Activated CD4-positive, alpha-beta T cell treated with anti-CD3 and anti-CD28 coated beads, Interleukin-2, amount 10 ng/mL, durations not matched to agents 7 days and 5 days (primary cell): ENCODE measurements at regions not wholly inside any gene's neighbourhood (a gene's known extent, or its start where the extent isn't known, plus 50 kb on each side); places are given as distances from the start of the nearest gene placed in this dataset.

Experiments
- CTCF ChIA-PET: fragments of 350-600 bp; sonication (Branson Sonifier 250); formaldehyde crosslinking; loops from one replicate; lab custom pipeline; 2021; ENCODE audit warnings: antibody characterized with exemption; lab: Charles Lee
- POLR2A ChIA-PET: fragments of 350-600 bp; sonication (Branson Sonifier 250); formaldehyde crosslinking; loops from one replicate; lab custom pipeline; 2021; ENCODE audit warnings: antibody characterized with exemption; lab: Charles Lee
- DNase-seq: peaks from one replicate; pipeline ENCODE4 v3.0.0-alpha.2; 2020
- H3K27ac Mint-ChIP-seq: one replicate; pipeline ENCODE4 v1.8.0; 2021; ENCODE audit warnings: mild to moderate bottlenecking, moderate library complexity, mixed read lengths
- H3K27me3 Mint-ChIP-seq: one replicate; pipeline ENCODE4 v1.8.0; 2021; ENCODE audit warnings: mixed read lengths
- H3K36me3 Mint-ChIP-seq: one replicate; pipeline ENCODE4 v1.8.0; 2021; ENCODE audit warnings: low read depth, mixed read lengths
- H3K4me1 Mint-ChIP-seq: one replicate; pipeline ENCODE4 v1.8.0; 2021; ENCODE audit warnings: mixed read lengths
- H3K4me3 Mint-ChIP-seq: one replicate; pipeline ENCODE4 v1.8.0; 2021; ENCODE audit warnings: mild to moderate bottlenecking, moderate library complexity, mixed read lengths
- H3K9me3 Mint-ChIP-seq: one replicate; pipeline ENCODE4 v1.8.0; 2021; ENCODE audit warnings: mixed read lengths

DNA sequence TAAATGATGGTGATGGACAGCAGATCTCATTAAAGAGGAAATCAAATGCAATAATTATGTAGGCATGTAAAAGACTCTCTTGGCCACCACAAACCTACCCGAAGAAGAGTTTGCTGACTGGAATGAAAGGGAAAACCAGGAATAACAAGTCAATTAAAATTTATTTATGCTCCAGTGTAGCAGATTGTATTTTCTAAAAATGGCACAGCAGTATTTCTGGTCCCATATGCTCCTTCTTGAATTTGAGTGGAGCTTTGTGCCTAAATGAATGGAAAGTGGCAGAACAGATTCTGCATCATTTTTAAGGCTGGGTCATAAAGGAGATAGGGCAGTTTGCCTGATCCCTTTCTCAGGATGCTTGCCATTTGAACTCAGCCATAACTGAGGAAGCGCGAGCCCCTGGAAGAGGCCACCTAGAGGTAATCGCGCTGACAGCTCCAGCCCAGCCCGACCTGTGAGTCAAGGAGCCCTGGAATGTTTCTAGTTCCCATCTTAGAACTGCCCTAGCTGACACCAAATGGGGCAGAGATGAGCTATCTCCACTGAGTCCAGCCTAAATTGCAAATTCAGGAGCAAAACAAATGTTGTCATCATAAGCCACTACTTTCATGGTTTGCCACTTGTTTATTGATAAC, 229.2 kb upstream of the TMTC1 start:
- Mint-ChIP-seq H3K36me3 (no peaks in the 10 kb centered on the region), H3K4me3 (no peak overlapping the region), H3K27ac (no peak overlapping the region), H3K9me3 (peaks cover 1% of the 10 kb centered on the region), H3K4me1 (no peaks in the 10 kb centered on the region), H3K27me3 (no peaks in the 10 kb centered on the region)
- ChIA-PET CTCF (no interaction called here), POLR2A (no interaction called here)
- no peak for DNase-seq

DNA sequence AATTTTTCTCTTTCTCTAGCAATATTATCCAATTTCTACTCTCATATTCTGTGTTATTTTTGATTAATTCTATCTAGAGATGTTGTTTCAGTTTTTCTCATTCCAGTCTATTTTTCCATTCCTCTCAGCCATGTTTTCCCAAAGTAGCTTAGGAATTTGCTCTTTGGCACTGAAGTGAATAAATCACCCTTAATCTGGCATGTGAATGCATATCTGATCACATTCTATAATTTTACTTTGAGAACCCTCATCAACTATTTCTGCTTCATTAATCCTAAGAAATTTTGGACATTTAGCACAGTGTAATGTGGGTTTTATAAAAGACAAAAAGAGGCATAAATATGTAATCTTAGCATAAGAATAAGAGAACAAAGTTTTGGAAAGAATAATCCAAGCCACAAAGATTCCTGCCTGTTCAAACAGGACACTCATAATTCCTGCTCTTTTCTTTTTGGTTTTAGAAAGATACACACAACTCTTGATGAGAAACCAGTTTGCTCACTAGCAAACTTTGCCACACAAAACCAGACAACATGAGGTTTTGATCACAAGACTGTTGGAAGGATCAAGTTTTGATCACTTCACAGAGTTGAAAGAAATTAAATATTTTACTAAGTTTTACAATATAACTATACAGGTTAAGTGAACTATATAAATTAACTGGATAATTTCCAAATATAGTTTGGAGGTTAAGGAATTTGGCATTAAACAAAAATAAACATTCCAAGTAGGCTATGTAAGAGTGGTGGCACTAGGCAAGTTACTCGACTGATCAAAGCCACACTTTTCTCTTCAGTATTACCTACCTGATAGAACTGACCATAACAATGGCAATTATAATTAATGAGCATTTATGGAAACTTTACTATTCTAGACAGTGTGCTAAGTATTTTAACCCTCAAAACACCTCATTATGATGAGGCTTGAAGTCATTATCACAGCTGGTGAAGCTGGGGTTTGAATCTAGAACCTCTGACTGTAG, 226.6 kb upstream of the TMTC1 start:
- no peak overlapping the region for H3K4me3 Mint-ChIP-seq
- peaks cover 2% of the 10 kb centered on the region for H3K9me3 Mint-ChIP-seq
- no peaks in the 10 kb centered on the region for H3K36me3 Mint-ChIP-seq
- no peak for DNase-seq
- ChIA-PET CTCF (no interaction called here), POLR2A (no interaction called here)
- no peak overlapping the region for H3K27ac Mint-ChIP-seq
- H3K27me3 Mint-ChIP-seq = no peaks in the 10 kb centered on the region
- H3K4me1 Mint-ChIP-seq = no peaks in the 10 kb centered on the region

GRCh38 chr12:30006021-30006420, 222.3 kb upstream of the TMTC1 start:
- CTCF ChIA-PET = no interaction called here
- POLR2A ChIA-PET = no interaction called here
- peaks cover 2% of the 10 kb centered on the region for H3K9me3 Mint-ChIP-seq

DNA sequence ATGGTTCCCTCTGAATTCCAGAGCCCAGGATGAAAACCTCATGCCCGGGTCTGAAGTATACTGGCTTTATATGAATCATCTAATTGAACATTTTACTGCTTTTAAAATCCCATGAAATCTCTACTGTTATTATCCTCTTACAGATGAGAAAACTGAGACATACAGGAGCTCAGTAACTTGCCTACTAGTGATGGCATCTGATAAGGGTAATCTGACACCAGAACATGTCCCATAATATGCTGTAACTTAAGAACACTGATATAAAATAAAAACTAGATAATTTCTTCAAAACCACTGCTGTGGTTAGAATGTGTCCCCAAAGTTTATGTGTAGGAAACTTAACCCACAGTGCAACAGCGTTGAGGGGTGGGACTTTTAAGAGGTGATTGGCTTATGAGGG, 219.6 kb upstream of the TMTC1 start:
- POLR2A ChIA-PET = no interaction called here
- no peaks in the 10 kb centered on the region for H3K4me1 Mint-ChIP-seq

More at GRCh38 chr12:30006021-30006420, 222.3 kb upstream of the TMTC1 start:
- no peaks in the 10 kb centered on the region for H3K36me3 Mint-ChIP-seq
- no peak overlapping the region for H3K27ac Mint-ChIP-seq
- H3K4me1 Mint-ChIP-seq = no peaks in the 10 kb centered on the region
- DNase-seq = no peak
- no peak overlapping the region for H3K4me3 Mint-ChIP-seq
- H3K27me3 Mint-ChIP-seq = no peaks in the 10 kb centered on the region

DNA sequence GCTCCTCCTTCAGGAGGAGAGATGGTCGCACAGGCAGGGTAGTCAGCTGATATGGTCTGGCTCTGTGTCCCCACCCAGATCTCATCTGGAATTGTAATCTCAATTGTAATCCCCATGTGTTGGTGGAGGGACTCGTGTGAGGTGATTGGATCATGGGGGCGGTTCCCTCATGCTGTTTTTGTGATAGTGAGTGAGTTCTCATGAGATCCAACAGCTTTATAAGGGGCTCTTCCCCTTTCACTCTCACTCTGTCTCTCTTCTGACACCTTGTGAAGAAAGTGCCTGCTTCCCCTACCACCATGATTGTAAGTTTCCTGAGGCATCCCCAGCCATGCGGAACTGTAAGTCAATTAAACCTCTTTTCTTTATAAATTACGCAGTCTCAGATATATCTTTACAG, 218.9 kb upstream of the TMTC1 start:
- Mint-ChIP-seq H3K4me3 (no peak overlapping the region), H3K27ac (no peak overlapping the region), H3K36me3 (no peaks in the 10 kb centered on the region), H3K27me3 (no peaks in the 10 kb centered on the region), H3K4me1 (no peaks in the 10 kb centered on the region), H3K9me3 (no peaks in the 10 kb centered on the region)
- CTCF ChIA-PET = no interaction called here
- DNase-seq = no peak
- POLR2A ChIA-PET = no interaction called here

More for the DNA sequence above, 219.6 kb upstream of the TMTC1 start:
- Mint-ChIP-seq H3K27ac (no peak overlapping the region), H3K27me3 (no peaks in the 10 kb centered on the region), H3K36me3 (no peaks in the 10 kb centered on the region), H3K4me3 (no peak overlapping the region), H3K9me3 (peaks cover 2% of the 10 kb centered on the region)
- no peak for DNase-seq
- CTCF ChIA-PET = no interaction called here

GRCh38 chr12:30000401-30000800, 216.7 kb upstream of the TMTC1 start:
- no peaks in the 10 kb centered on the region for H3K27me3 Mint-ChIP-seq
- no peaks in the 10 kb centered on the region for H3K4me1 Mint-ChIP-seq
- no peaks in the 10 kb centered on the region for H3K36me3 Mint-ChIP-seq
- H3K9me3 Mint-ChIP-seq = no peaks in the 10 kb centered on the region
- ChIA-PET CTCF (no interaction called here), POLR2A (no interaction called here)
- no peak overlapping the region for H3K4me3 Mint-ChIP-seq
- H3K27ac Mint-ChIP-seq = no peak overlapping the region
- no peak for DNase-seq

GRCh38 chr12:29996993-29997392, 213.3 kb upstream of the TMTC1 start:
- no peak overlapping the region for H3K4me3 Mint-ChIP-seq
- no peaks in the 10 kb centered on the region for H3K36me3 Mint-ChIP-seq
- ChIA-PET POLR2A (no interaction called here), CTCF (no interaction called here)
- H3K27me3 Mint-ChIP-seq = no peaks in the 10 kb centered on the region
- H3K4me1 Mint-ChIP-seq = no peaks in the 10 kb centered on the region
- DNase-seq = no peak
- no peaks in the 10 kb centered on the region for H3K9me3 Mint-ChIP-seq
- no peak overlapping the region for H3K27ac Mint-ChIP-seq

- ChIA-PET POLR2A (no interaction called here), CTCF (no interaction called here)
- H3K4me3 Mint-ChIP-seq = no peak overlapping the region
- no peak overlapping the region for H3K27ac Mint-ChIP-seq
- H3K4me1 Mint-ChIP-seq = no peaks in the 10 kb centered on the region
- no peaks in the 10 kb centered on the region for H3K36me3 Mint-ChIP-seq
- no peaks in the 10 kb centered on the region for H3K27me3 Mint-ChIP-seq
- H3K9me3 Mint-ChIP-seq = peaks cover 3% of the 10 kb centered on the region
- DNase-seq = no peak
Measured at GRCh38 chr12:29992366-29992765, 208.6 kb upstream of the TMTC1 start.

DNA sequence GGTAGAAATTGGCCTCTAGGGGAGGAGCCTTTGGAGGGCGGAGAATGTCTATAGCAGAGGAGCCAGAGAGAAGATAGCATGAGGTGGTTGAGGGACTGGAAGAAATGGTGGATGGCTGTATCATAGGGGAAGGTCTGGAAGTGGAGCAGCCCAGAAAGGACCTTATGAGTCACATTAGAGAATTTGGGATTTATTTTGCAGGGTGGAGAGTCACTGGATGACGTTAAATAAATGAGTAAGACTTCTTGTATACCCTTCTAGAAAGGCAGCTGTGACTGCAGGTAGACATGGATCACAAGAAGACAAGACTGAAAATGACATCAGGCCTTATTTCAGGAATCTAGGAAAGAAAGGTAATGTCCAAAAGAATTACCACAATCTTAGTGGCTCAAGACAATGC, 208.2 kb upstream of the TMTC1 start:
- no peak overlapping the region for H3K4me3 Mint-ChIP-seq
- H3K36me3 Mint-ChIP-seq = no peaks in the 10 kb centered on the region
- ChIA-PET CTCF (no interaction called here), POLR2A (no interaction called here)
- no peaks in the 10 kb centered on the region for H3K4me1 Mint-ChIP-seq
- peaks cover 3% of the 10 kb centered on the region for H3K9me3 Mint-ChIP-seq
- no peak for DNase-seq
- H3K27me3 Mint-ChIP-seq = no peaks in the 10 kb centered on the region
- H3K27ac Mint-ChIP-seq = no peak overlapping the region

DNA sequence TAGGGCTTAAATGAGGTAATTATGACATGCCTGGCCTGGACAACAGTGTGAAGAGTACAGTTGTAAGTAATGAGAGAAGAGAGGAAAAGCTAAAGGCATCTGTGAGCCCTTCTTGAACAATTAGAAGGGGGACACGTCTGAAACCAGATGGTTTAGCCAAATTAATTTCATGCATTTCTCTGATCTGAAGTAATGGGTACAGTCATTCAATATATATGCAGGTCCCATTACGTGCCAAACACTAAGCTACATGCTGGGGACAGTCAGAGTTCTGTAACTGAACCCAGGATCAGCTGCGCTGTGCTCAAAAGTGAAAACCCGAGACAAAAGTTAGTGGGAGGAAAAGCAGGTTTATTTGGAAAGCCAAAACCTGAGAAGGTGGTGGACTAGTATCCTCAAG, 207.2 kb upstream of the TMTC1 start:
- ChIA-PET CTCF (no interaction called here), POLR2A (no interaction called here)
- Mint-ChIP-seq H3K36me3 (no peaks in the 10 kb centered on the region), H3K9me3 (peaks cover 3% of the 10 kb centered on the region), H3K27me3 (no peaks in the 10 kb centered on the region), H3K27ac (no peak overlapping the region), H3K4me3 (no peak overlapping the region), H3K4me1 (no peaks in the 10 kb centered on the region)
- DNase-seq = no peak

- H3K27me3 Mint-ChIP-seq = no peaks in the 10 kb centered on the region
- no peak overlapping the region for H3K27ac Mint-ChIP-seq
- no peak for DNase-seq
- ChIA-PET CTCF (no interaction called here), POLR2A (no interaction called here)
- H3K9me3 Mint-ChIP-seq = peaks cover 3% of the 10 kb centered on the region
- H3K4me1 Mint-ChIP-seq = no peaks in the 10 kb centered on the region
- no peak overlapping the region for H3K4me3 Mint-ChIP-seq
- no peaks in the 10 kb centered on the region for H3K36me3 Mint-ChIP-seq
Measured at GRCh38 chr12:29983851-29984250, 200.1 kb upstream of the TMTC1 start.

- DNase-seq = no peak
- CTCF ChIA-PET = no interaction called here
- POLR2A ChIA-PET = no interaction called here
- H3K9me3 Mint-ChIP-seq = peaks cover 3% of the 10 kb centered on the region
- no peaks in the 10 kb centered on the region for H3K4me1 Mint-ChIP-seq
- H3K4me3 Mint-ChIP-seq = no peak overlapping the region
- no peaks in the 10 kb centered on the region for H3K36me3 Mint-ChIP-seq
- no peaks in the 10 kb centered on the region for H3K27me3 Mint-ChIP-seq
- no peak overlapping the region for H3K27ac Mint-ChIP-seq
Measured at GRCh38 chr12:29980304-29980703, 196.6 kb upstream of the TMTC1 start.

DNA sequence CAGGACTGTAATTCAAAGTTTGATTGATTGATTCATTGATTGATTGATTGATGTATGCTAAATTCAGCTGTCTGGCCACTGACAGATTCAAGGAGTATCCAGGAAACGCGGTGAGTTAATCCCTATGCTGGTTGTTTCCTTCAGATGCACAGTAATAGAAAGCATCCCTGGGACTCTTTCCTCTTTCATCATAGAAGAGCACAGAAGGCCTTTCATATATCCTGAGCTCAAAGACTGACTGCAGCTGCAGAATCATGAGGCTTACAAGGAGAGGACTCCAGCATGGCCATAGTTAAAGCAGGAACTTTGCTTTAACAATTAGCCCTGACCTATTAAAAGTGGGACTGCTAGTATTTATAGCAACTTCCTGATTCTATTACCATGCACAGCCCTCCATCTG, 187.7 kb upstream of the TMTC1 start:
- no peak overlapping the region for H3K27ac Mint-ChIP-seq

More for the DNA sequence above, 187.7 kb upstream of the TMTC1 start:
- ChIA-PET CTCF (no interaction called here), POLR2A (no interaction called here)
- Mint-ChIP-seq H3K4me1 (no peaks in the 10 kb centered on the region), H3K36me3 (no peaks in the 10 kb centered on the region), H3K9me3 (no peaks in the 10 kb centered on the region), H3K4me3 (no peak overlapping the region), H3K27me3 (no peaks in the 10 kb centered on the region)
- no peak for DNase-seq
